ENCODE measurements at regions not wholly inside any gene's neighbourhood (a gene's known extent, or its start where the extent isn't known, plus 50 kb on each side); places are given as distances from the start of the nearest gene placed in this dataset.

DNA sequence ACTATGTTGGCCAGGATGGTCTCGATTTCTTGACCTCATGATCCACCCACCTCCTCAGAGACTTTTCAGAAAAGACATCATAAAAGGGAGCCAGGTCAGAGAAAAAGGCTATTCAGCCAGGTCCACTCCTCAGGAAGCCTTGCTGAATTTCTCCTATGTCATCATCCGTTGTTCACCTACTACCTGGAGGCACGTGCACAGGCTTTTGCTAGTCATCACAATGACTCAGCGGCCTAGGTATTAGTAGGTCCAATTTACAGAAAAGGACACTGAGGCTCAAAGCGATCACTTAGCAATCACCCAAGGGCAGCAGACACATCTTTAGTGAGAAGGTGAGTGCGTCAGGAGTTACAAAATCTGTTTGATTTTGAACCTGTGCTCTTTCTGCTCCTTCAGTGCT, 72.3 kb upstream of the RAD23B start:
- no peak for DNase-seq (ENCODE audit: low read depth)
- Histone ChIP-seq H3K9ac (ENCODE audit: low read length) (no peak overlapping the region), H3K4me1 (ENCODE audit: control insufficient read depth, insufficient read depth, low read length) (peaks cover 36% of the 10 kb centered on the region), H3K9me3 (ENCODE audit: control insufficient read depth, low read length) (no peaks in the 10 kb centered on the region), H3K27me3 (replicated peaks; ENCODE audit: control insufficient read depth, insufficient read depth, low read length) (no peaks in the 10 kb centered on the region), H3K36me3 (ENCODE audit: control insufficient read depth, insufficient read depth, low read length, severe bottlenecking) (no peaks in the 10 kb centered on the region), H3K4me3 (ENCODE audit: low read length) (no peak overlapping the region)

DNA sequence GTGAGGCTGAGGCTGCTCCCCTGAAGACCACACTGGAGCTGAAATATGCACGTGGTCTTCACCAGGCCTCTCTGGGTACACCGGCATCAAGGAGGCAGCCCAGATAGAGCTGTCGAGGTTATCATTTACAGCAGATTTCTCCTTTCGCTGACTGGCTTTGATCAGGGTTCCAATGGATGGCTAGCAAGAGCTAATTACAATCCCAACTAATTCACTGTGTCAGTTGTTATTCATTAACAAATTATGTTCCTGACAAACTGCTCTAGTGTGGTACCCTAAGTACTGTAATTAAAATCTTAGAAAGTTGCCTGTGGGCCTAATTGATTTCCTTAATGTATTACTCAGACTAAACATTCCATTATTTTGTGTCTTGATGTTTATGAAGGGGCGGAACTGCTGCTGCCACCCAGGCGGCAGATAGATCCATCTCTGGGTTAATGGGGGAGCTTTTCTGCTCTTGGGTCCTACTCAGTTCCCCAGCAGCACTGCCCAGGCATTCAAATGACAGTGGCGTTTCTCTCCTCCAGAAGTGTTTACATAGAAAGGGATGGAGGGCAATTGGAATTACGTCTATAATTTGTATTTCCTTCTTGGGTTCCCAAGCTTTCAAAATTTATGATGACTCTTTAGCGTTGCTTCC, 71.7 kb upstream of the RAD23B start:
- no peak for DNase-seq (ENCODE audit: low read depth)
- Histone ChIP-seq H3K9me3 (ENCODE audit: control insufficient read depth, low read length) (no peaks in the 10 kb centered on the region), H3K4me1 (ENCODE audit: control insufficient read depth, insufficient read depth, low read length) (peaks cover 36% of the 10 kb centered on the region)

DNA sequence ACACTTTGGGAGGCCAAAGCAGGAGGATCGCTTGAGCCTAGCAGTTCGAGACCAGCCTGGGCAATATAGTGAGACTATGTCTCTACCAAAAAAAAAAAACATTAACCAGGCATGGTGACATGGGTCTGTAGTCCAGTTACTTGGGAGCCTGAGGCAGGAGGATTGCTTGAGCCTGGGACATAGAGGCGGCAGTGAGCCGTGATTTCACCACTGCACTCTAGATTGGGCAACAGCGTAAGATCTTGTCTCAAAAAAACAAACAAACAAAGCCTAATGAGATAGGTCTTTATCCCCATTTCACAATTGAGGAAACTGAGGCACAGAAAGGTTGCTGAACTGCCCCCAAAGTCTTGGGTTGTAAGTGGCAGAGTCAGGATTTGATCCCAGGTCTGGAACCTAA, 70.5 kb upstream of the RAD23B start:
- Histone ChIP-seq H3K4me1 (ENCODE audit: control insufficient read depth, insufficient read depth, low read length) (peaks cover 35% of the 10 kb centered on the region), H3K9ac (ENCODE audit: low read length) (no peak overlapping the region), H3K9me3 (ENCODE audit: control insufficient read depth, low read length) (no peaks in the 10 kb centered on the region), H3K36me3 (ENCODE audit: control insufficient read depth, insufficient read depth, low read length, severe bottlenecking) (no peaks in the 10 kb centered on the region), H3K4me3 (ENCODE audit: low read length) (no peak overlapping the region), H3K27me3 (replicated peaks; ENCODE audit: control insufficient read depth, insufficient read depth, low read length) (no peaks in the 10 kb centered on the region)
- no peak for DNase-seq (ENCODE audit: low read depth)

More for the DNA sequence above, 71.7 kb upstream of the RAD23B start:
- no peaks in the 10 kb centered on the region for H3K36me3 ChIP-seq (ENCODE audit: control insufficient read depth, insufficient read depth, low read length, severe bottlenecking)
- H3K9ac ChIP-seq (ENCODE audit: low read length) = no peak overlapping the region
- H3K27me3 ChIP-seq (replicated peaks; ENCODE audit: control insufficient read depth, insufficient read depth, low read length) = no peaks in the 10 kb centered on the region
- H3K4me3 ChIP-seq (ENCODE audit: low read length) = no peak overlapping the region

DNA sequence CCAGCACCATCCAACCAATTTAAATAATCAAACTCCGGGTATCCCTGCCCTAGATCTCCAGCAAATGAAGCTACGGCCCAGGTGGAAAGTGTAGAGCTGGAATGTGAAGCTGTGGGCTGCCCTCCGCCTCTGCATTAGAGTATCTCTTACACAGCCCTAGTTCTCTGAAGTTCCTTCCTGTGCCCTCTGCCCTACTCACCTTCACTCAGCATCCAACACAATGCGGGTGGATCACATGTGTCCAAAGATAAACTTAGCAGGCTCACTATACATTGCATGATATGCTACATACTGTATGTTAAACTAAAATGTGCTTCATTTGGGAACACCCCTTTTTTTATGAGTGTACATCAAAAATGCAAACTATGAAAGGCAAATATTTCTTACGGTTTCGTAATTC, 70.0 kb upstream of the RAD23B start:
- Histone ChIP-seq H3K9ac (ENCODE audit: low read length) (no peak overlapping the region), H3K36me3 (ENCODE audit: control insufficient read depth, insufficient read depth, low read length, severe bottlenecking) (no peaks in the 10 kb centered on the region), H3K4me3 (ENCODE audit: low read length) (peak overlapping the region; percentile 4), H3K4me1 (ENCODE audit: control insufficient read depth, insufficient read depth, low read length) (peaks cover 31% of the 10 kb centered on the region), H3K27me3 (replicated peaks; ENCODE audit: control insufficient read depth, insufficient read depth, low read length) (no peaks in the 10 kb centered on the region), H3K9me3 (ENCODE audit: control insufficient read depth, low read length) (no peaks in the 10 kb centered on the region)
- no peak for DNase-seq (ENCODE audit: low read depth)

DNA sequence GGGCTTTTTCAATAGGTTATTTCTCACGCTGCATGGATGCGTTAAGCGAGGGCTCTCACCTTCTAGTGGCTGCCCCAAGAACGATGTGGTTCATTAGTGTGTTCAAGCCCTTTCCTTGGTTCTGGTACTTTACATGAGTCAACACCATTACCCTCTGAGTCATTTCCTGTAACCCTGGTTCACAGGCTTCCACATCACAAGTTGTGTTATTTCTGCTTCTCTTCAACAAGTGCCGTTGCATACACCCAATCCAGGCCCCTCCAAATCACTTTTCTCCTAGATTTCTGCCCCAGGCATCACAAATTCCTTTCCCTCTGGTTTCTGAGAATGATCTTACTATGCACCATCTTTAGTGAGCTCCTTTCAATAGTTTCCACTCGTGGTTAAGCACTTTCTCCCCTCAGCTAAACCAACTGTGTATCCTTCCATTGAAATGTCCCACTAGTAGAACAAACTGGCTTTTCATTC, 69.5 kb upstream of the RAD23B start:
- H3K9me3 ChIP-seq (ENCODE audit: control insufficient read depth, low read length) = no peaks in the 10 kb centered on the region
- no peaks in the 10 kb centered on the region for H3K36me3 ChIP-seq (ENCODE audit: control insufficient read depth, insufficient read depth, low read length, severe bottlenecking)
- H3K4me1 ChIP-seq (ENCODE audit: control insufficient read depth, insufficient read depth, low read length) = peaks cover 26% of the 10 kb centered on the region
- peak overlapping the region; percentile 4 for H3K4me3 ChIP-seq (ENCODE audit: low read length)
- H3K9ac ChIP-seq (ENCODE audit: low read length) = no peak overlapping the region
- H3K27me3 ChIP-seq (replicated peaks; ENCODE audit: control insufficient read depth, insufficient read depth, low read length) = no peaks in the 10 kb centered on the region
- DNase-seq (ENCODE audit: low read depth) = peak; percentile 82

DNA sequence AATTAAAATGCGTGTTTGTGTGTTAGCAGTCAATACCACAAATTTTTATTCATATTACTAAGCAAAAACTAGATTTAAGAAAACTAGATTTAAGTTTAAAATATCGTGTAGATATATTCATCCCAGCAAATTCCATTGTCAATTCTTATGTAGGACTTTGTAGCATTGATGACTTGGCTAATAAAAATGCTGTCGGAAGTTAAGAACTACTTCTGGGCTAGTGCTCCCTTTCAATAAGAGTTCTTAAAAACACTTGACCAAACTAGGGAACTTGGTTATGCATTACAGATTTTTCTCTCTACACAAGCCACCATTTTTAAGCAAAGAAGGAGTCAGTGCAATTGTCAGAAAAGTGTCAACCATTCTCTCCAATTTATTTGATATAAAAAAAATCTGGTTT, 68.7 kb upstream of the RAD23B start:
- Histone ChIP-seq H3K9me3 (ENCODE audit: control insufficient read depth, low read length) (no peaks in the 10 kb centered on the region), H3K4me3 (ENCODE audit: low read length) (no peak overlapping the region), H3K27me3 (replicated peaks; ENCODE audit: control insufficient read depth, insufficient read depth, low read length) (no peaks in the 10 kb centered on the region), H3K9ac (ENCODE audit: low read length) (no peak overlapping the region), H3K4me1 (ENCODE audit: control insufficient read depth, insufficient read depth, low read length) (peaks cover 25% of the 10 kb centered on the region), H3K36me3 (ENCODE audit: control insufficient read depth, insufficient read depth, low read length, severe bottlenecking) (no peaks in the 10 kb centered on the region)
- no peak for DNase-seq (ENCODE audit: low read depth)

DNA sequence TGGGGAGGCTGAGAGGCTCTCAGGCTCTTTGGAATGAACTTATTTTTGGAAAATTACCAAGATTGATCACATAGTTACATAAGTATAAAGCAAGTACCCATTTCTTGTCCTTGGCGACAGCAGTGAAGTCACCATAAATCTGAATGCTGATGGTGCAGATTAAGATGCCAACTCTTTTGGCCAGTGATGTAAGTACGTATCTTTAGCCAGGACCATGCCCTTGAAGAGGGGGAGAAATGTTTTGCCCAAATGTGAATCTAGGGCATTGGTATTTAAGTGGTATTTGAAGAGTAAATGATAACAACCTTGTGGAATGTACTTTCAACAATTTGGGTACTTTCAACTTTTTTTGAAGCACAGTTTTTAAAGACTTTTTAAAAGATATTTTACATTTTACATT, 68.2 kb upstream of the RAD23B start:
- no peaks in the 10 kb centered on the region for H3K36me3 ChIP-seq (ENCODE audit: control insufficient read depth, insufficient read depth, low read length, severe bottlenecking)
- no peak overlapping the region for H3K9ac ChIP-seq (ENCODE audit: low read length)
- no peak overlapping the region for H3K4me3 ChIP-seq (ENCODE audit: low read length)
- peak; percentile 45 for DNase-seq (ENCODE audit: low read depth)
- peaks cover 25% of the 10 kb centered on the region for H3K4me1 ChIP-seq (ENCODE audit: control insufficient read depth, insufficient read depth, low read length)
- no peaks in the 10 kb centered on the region for H3K27me3 ChIP-seq (replicated peaks; ENCODE audit: control insufficient read depth, insufficient read depth, low read length)
- no peaks in the 10 kb centered on the region for H3K9me3 ChIP-seq (ENCODE audit: control insufficient read depth, low read length)

DNA sequence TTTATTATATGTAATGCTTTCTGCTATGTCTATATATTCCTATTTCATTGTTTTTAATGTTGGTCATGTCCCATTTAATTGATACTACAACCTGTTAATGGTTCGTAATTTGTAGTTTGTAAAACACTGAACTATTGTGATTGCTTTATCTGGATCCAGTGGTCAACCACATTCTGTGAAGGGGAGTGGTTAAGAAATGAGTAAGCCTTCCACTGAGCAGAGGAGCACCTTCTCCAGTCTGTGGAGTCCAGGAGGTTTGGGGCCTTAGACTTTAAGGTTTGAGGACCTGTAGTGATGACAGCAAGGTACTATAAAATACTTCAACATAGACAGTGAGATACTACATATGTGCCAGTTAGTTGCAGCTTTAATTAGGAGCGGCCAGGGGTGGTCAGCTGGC, 67.7 kb upstream of the RAD23B start:
- Histone ChIP-seq H3K9ac (ENCODE audit: low read length) (no peak overlapping the region), H3K4me3 (ENCODE audit: low read length) (no peak overlapping the region), H3K4me1 (ENCODE audit: control insufficient read depth, insufficient read depth, low read length) (peaks cover 25% of the 10 kb centered on the region), H3K36me3 (ENCODE audit: control insufficient read depth, insufficient read depth, low read length, severe bottlenecking) (no peaks in the 10 kb centered on the region), H3K9me3 (ENCODE audit: control insufficient read depth, low read length) (no peaks in the 10 kb centered on the region), H3K27me3 (replicated peaks; ENCODE audit: control insufficient read depth, insufficient read depth, low read length) (no peaks in the 10 kb centered on the region)
- peak; percentile 20 for DNase-seq (ENCODE audit: low read depth)

DNA sequence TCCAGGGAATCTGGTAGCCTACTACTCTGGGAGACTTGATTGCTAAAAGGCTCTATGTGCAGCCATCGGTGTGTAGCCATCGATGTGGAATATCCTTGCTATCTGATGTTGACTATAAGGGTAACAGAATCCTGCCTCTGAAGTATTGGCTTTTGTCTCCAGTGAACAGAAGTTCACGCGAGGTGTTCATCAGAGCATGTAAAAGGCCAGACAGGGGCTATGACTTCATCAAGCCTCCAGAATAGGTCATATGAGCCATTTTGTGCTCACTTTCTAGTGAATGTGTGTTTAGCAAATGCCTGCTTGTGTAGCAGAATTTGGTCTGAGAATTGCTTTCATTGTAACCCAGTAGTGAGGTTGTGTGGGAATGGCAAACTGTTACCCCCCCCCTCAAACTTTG, 66.8 kb upstream of the RAD23B start:
- Histone ChIP-seq H3K4me1 (ENCODE audit: control insufficient read depth, insufficient read depth, low read length) (peaks cover 25% of the 10 kb centered on the region), H3K9me3 (ENCODE audit: control insufficient read depth, low read length) (no peaks in the 10 kb centered on the region), H3K4me3 (ENCODE audit: low read length) (no peak overlapping the region), H3K27me3 (replicated peaks; ENCODE audit: control insufficient read depth, insufficient read depth, low read length) (no peaks in the 10 kb centered on the region), H3K9ac (ENCODE audit: low read length) (no peak overlapping the region), H3K36me3 (ENCODE audit: control insufficient read depth, insufficient read depth, low read length, severe bottlenecking) (no peaks in the 10 kb centered on the region)
- DNase-seq (ENCODE audit: low read depth) = no peak

DNA sequence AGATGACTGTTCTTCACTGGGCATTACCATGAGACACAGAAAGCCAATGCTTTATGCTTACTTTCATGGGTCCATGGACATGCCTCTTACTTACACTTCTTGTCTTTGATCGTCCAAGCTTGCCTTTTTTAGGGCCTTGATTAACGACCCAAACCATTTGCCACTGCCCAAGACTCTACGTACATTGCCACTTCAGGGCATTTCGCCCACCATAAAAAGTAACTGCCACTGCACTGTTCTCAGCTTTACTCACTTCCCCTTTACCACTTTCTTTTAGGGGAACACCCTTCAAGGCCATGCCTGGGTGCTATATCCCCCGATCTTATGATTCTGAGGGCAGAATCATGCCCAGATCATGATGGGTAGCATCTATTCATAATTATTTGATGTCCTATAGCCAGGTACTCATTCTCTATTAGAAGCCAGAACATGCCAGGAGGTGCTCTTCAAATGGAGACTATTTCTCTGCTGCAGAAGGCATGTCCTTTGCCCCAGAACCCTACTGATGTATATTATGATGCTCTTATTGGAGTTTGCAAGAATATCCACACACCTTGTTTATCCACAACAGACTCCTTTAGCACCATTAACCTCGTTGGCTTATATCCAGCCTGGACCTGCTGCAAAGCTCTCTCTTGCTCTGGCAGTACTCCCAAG, 64.1 kb upstream of the RAD23B start:
- Histone ChIP-seq H3K9ac (ENCODE audit: low read length) (no peak overlapping the region), H3K9me3 (ENCODE audit: control insufficient read depth, low read length) (no peaks in the 10 kb centered on the region), H3K27me3 (replicated peaks; ENCODE audit: control insufficient read depth, insufficient read depth, low read length) (no peaks in the 10 kb centered on the region), H3K4me3 (ENCODE audit: low read length) (no peak overlapping the region), H3K36me3 (ENCODE audit: control insufficient read depth, insufficient read depth, low read length, severe bottlenecking) (no peaks in the 10 kb centered on the region), H3K4me1 (ENCODE audit: control insufficient read depth, insufficient read depth, low read length) (peaks cover 13% of the 10 kb centered on the region)
- DNase-seq (ENCODE audit: low read depth) = no peak

DNA sequence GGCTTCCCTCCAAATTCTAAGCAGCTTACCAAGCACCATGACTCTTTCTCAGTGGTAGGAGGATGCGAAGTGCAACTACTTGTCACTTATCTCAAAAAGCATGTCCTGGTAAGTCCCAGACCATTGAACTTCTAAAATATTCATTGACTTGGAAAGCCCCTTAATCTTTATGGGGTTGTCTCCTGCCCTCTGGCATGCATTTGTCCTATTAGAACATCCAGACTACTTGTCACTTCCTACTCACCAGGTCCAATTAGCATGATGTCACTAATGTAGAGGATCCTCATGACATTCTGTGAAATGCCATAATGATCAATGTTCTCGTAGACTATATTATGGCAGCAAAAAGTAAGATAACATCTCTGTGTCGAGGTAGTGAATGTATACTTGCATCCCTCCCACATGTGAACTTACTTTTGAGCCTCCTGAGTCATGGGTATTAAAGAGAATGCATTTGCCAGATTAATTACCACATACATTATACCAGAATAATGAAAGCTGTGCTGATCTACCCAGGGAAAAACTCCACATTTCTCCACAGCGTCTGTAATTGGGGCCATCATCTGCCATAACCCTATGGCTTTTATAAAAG, 63.5 kb upstream of the RAD23B start:
- H3K9ac ChIP-seq (ENCODE audit: low read length) = no peak overlapping the region
- no peaks in the 10 kb centered on the region for H3K36me3 ChIP-seq (ENCODE audit: control insufficient read depth, insufficient read depth, low read length, severe bottlenecking)
- H3K9me3 ChIP-seq (ENCODE audit: control insufficient read depth, low read length) = no peaks in the 10 kb centered on the region
- H3K27me3 ChIP-seq (replicated peaks; ENCODE audit: control insufficient read depth, insufficient read depth, low read length) = no peaks in the 10 kb centered on the region
- no peak overlapping the region for H3K4me3 ChIP-seq (ENCODE audit: low read length)
- no peak for DNase-seq (ENCODE audit: low read depth)
- H3K4me1 ChIP-seq (ENCODE audit: control insufficient read depth, insufficient read depth, low read length) = peaks cover 10% of the 10 kb centered on the region
